Effector memory CD4-positive, alpha-beta T cell (primary cell): ENCODE measurements at regions not wholly inside any gene's neighbourhood (a gene's known extent, or its start where the extent isn't known, plus 50 kb on each side); places are given as distances from the start of the nearest gene placed in this dataset.
"Not testable (repeated sequence)": the region's sequence is repeated elsewhere in the genome, so short reads cannot be mapped to it uniquely, and the experiment has no call there.

Experiments used
- DNase-seq, 3 donors: peaks; one replicate each; pipeline ENCODE4 v3.0.0-alpha.2; 2020
- H3K27ac ChIP-seq: 2 replicates; pipeline ENCODE4 v1.7.0; 2013; ENCODE audit warnings: mild to moderate bottlenecking, low read length, moderate library complexity; ENCODE audit not compliant: insufficient read depth, poor library complexity, severe bottlenecking
- H3K27me3 ChIP-seq: replicated peaks from 2 replicates; pipeline ENCODE4 v1.7.0; 2013; ENCODE audit warnings: mild to moderate bottlenecking, low read length; ENCODE audit not compliant: insufficient read depth, control insufficient read depth, poor library complexity, severe bottlenecking
- H3K36me3 ChIP-seq: 2 replicates; pipeline ENCODE4 v1.7.0; 2013; ENCODE audit warnings: mild to moderate bottlenecking, low read length, moderate library complexity; ENCODE audit not compliant: control insufficient read depth, insufficient read depth
- H3K4me1 ChIP-seq: 2 replicates; pipeline ENCODE4 v1.7.0; 2013; ENCODE audit warnings: low read length, mild to moderate bottlenecking; ENCODE audit not compliant: control insufficient read depth, insufficient read depth, poor library complexity, severe bottlenecking
- H3K4me3 ChIP-seq: 2 replicates; pipeline ENCODE4 v1.7.0; 2013; ENCODE audit warnings: low read length, low read depth, mild to moderate bottlenecking; ENCODE audit not compliant: insufficient read depth, poor library complexity, severe bottlenecking
- H3K9me3 ChIP-seq: 2 replicates; pipeline ENCODE4 v1.7.0; 2013; ENCODE audit warnings: mild to moderate bottlenecking, low read length, moderate library complexity; ENCODE audit not compliant: control insufficient read depth

- DNase-seq, result no peak
- no peak overlapping the region for H3K4me3 ChIP-seq
- no peaks in the 10 kb centered on the region for H3K4me1 ChIP-seq
- H3K27me3 ChIP-seq, result no peaks in the 10 kb centered on the region
- no peak overlapping the region for H3K27ac ChIP-seq
- H3K9me3 ChIP-seq, result no peaks in the 10 kb centered on the region
- no peaks in the 10 kb centered on the region for H3K36me3 ChIP-seq
Observed at GRCh38 chr2:146982393-146982846, 862.4 kb upstream of the ACVR2A start.

GRCh38 chr2:146981921-146982320 lies 862.9 kb upstream of the ACVR2A start:
- Histone ChIP-seq H3K4me1 (no peaks in the 10 kb centered on the region), H3K27ac (no peak overlapping the region), H3K36me3 (no peaks in the 10 kb centered on the region), H3K4me3 (no peak overlapping the region), H3K27me3 (no peaks in the 10 kb centered on the region), H3K9me3 (no peaks in the 10 kb centered on the region)
- DNase-seq, result no peak

GRCh38 chr2:146979746-146980145 lies 865.1 kb upstream of the ACVR2A start:
- Histone ChIP-seq H3K27me3 (no peaks in the 10 kb centered on the region), H3K36me3 (no peaks in the 10 kb centered on the region), H3K27ac (no peak overlapping the region), H3K9me3 (no peaks in the 10 kb centered on the region), H3K4me1 (no peaks in the 10 kb centered on the region), H3K4me3 (no peak overlapping the region)
- no peak for DNase-seq

- DNase-seq, result no peak
- no peaks in the 10 kb centered on the region for H3K36me3 ChIP-seq
- no peak overlapping the region for H3K4me3 ChIP-seq
- H3K4me1 ChIP-seq, result no peaks in the 10 kb centered on the region
- no peaks in the 10 kb centered on the region for H3K9me3 ChIP-seq
- no peak overlapping the region for H3K27ac ChIP-seq
- H3K27me3 ChIP-seq, result no peaks in the 10 kb centered on the region
Observed at GRCh38 chr2:146978577-146979555, 866.0 kb upstream of the ACVR2A start.

GRCh38 chr2:146970981-146971380 lies 873.8 kb upstream of the ACVR2A start:
- H3K27ac ChIP-seq, H3K36me3 ChIP-seq, H3K27me3 ChIP-seq, H3K4me1 ChIP-seq, H3K9me3 ChIP-seq, DNase-seq, H3K4me3 ChIP-seq: not testable (repeated sequence)

GRCh38 chr2:146969703-146970102 lies 875.1 kb upstream of the ACVR2A start:
- not testable (repeated sequence) for H3K27ac ChIP-seq, H3K27me3 ChIP-seq, H3K9me3 ChIP-seq, DNase-seq, H3K36me3 ChIP-seq, H3K4me1 ChIP-seq, H3K4me3 ChIP-seq

GRCh38 chr2:146964494-146964893 lies 880.3 kb upstream of the ACVR2A start:
- Histone ChIP-seq H3K4me3 (no peak overlapping the region), H3K4me1 (no peaks in the 10 kb centered on the region), H3K36me3 (no peaks in the 10 kb centered on the region), H3K27me3 (no peaks in the 10 kb centered on the region), H3K27ac (no peak overlapping the region), H3K9me3 (no peaks in the 10 kb centered on the region)
- DNase-seq, result no peak

GRCh38 chr2:146954544-146954943 lies 890.3 kb upstream of the ACVR2A start:
- Histone ChIP-seq H3K27ac (no peak overlapping the region), H3K9me3 (no peaks in the 10 kb centered on the region), H3K4me3 (no peak overlapping the region), H3K27me3 (no peaks in the 10 kb centered on the region), H3K36me3 (no peaks in the 10 kb centered on the region), H3K4me1 (no peaks in the 10 kb centered on the region)
- no peak for DNase-seq

- DNase-seq, result no peak
- H3K36me3 ChIP-seq, result no peaks in the 10 kb centered on the region
- H3K4me3 ChIP-seq, result no peak overlapping the region
- H3K4me1 ChIP-seq, result no peaks in the 10 kb centered on the region
- no peaks in the 10 kb centered on the region for H3K27me3 ChIP-seq
- H3K27ac ChIP-seq, result no peak overlapping the region
- H3K9me3 ChIP-seq, result no peaks in the 10 kb centered on the region
Observed at GRCh38 chr2:146952696-146953095, 892.1 kb upstream of the ACVR2A start.

- H3K4me1 ChIP-seq, result no peaks in the 10 kb centered on the region
- DNase-seq, result no peak
- H3K36me3 ChIP-seq, result no peaks in the 10 kb centered on the region
- H3K27me3 ChIP-seq, result no peaks in the 10 kb centered on the region
- H3K9me3 ChIP-seq, result no peaks in the 10 kb centered on the region
- H3K4me3 ChIP-seq, result no peak overlapping the region
- no peak overlapping the region for H3K27ac ChIP-seq
Observed at GRCh38 chr2:146950911-146951310, 893.9 kb upstream of the ACVR2A start.
